ENCODE measurements at regions not wholly inside any gene's neighbourhood (a gene's known extent, or its start where the extent isn't known, plus 50 kb on each side); places are given as distances from the start of the nearest gene placed in this dataset.
A peak's percentile ranks its signal among the peaks of the same experiment; 100 is the strongest.

GRCh38 chr13:31962731-31963370 is 68.7 kb upstream of the FRY start:
- DNase-seq (ENCODE audit: low spot score), result no peak

- DNase-seq (ENCODE audit: low spot score), result no peak
Observed at GRCh38 chr13:31963631-31964030, 67.9 kb upstream of the FRY start.

GRCh38 chr13:31964168-31964567 is 67.4 kb upstream of the FRY start:
- DNase-seq (ENCODE audit: low spot score), result no peak

- no peak for DNase-seq (ENCODE audit: low spot score)
Observed at GRCh38 chr13:31965361-31966066, 66.1 kb upstream of the FRY start.

GRCh38 chr13:31967155-31967554 is 64.4 kb upstream of the FRY start:
- DNase-seq (ENCODE audit: low spot score), result no peak

- no peak for DNase-seq (ENCODE audit: low spot score)
Observed at GRCh38 chr13:31968473-31968872, 63.1 kb upstream of the FRY start.

- peak; percentile 34 for DNase-seq (ENCODE audit: low spot score)
Observed at GRCh38 chr13:31970231-31970930, 61.2 kb upstream of the FRY start.

GRCh38 chr13:31972453-31972852 is 59.1 kb upstream of the FRY start:
- no peak for DNase-seq (ENCODE audit: low spot score)

- DNase-seq (ENCODE audit: low spot score), result no peak
Observed at GRCh38 chr13:31978021-31978420, 53.6 kb upstream of the FRY start.

GRCh38 chr13:31980830-31981229 is 50.7 kb upstream of the FRY start:
- DNase-seq (ENCODE audit: low spot score), result no peak

Measured in Ammon's horn (tissue), 1 donor.